D721Med (cell line): ENCODE measurements at regions not wholly inside any gene's neighbourhood (a gene's known extent, or its start where the extent isn't known, plus 50 kb on each side); places are given as distances from the start of the nearest gene placed in this dataset.

Experiments
- DNase-seq: peaks from one replicate; pipeline ENCODE4 v3.0.0; 2011; ENCODE audit warnings: low spot score; ENCODE audit not compliant: insufficient read length
- FAIRE-seq: peaks from 2 replicates; lab custom pipeline; 2011; peaks lifted over from hg19 to GRCh38; lab: Jason Lieb, UNC
- TF ChIP-seq, protein P1 (sequence below): IDR thresholded peaks from 2 replicates; pipeline ENCODE4 v1.5.1; 2012; ENCODE audit warnings: mild to moderate bottlenecking, control low read depth; ENCODE audit not compliant: insufficient read depth; ENCODE audit errors: missing control alignments

DNA sequence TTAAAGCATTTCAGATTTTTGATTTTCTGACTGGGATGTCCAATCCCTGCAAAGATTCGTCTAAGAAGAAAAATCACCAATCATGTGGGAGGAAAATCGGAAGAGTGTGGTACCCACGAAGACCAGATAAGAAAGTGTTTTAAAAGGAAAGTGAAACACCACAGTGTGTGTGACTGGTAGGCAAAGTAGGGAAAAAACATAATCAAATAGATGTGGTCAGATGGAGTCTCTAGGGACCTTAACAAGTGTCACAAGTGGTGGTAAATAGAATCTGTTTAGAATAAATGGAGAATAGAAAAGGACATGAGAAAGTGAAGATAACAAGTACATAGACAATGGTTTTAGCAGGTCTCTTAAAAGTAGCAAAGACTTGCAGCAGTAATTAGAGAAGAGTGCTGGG is 154.6 kb downstream of the SLC30A10 start:
- FAIRE-seq (no peak), DNase-seq (no peak)
- TF ChIP-seq, protein P1, sequence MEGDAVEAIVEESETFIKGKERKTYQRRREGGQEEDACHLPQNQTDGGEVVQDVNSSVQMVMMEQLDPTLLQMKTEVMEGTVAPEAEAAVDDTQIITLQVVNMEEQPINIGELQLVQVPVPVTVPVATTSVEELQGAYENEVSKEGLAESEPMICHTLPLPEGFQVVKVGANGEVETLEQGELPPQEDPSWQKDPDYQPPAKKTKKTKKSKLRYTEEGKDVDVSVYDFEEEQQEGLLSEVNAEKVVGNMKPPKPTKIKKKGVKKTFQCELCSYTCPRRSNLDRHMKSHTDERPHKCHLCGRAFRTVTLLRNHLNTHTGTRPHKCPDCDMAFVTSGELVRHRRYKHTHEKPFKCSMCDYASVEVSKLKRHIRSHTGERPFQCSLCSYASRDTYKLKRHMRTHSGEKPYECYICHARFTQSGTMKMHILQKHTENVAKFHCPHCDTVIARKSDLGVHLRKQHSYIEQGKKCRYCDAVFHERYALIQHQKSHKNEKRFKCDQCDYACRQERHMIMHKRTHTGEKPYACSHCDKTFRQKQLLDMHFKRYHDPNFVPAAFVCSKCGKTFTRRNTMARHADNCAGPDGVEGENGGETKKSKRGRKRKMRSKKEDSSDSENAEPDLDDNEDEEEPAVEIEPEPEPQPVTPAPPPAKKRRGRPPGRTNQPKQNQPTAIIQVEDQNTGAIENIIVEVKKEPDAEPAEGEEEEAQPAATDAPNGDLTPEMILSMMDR: no peak

DNA sequence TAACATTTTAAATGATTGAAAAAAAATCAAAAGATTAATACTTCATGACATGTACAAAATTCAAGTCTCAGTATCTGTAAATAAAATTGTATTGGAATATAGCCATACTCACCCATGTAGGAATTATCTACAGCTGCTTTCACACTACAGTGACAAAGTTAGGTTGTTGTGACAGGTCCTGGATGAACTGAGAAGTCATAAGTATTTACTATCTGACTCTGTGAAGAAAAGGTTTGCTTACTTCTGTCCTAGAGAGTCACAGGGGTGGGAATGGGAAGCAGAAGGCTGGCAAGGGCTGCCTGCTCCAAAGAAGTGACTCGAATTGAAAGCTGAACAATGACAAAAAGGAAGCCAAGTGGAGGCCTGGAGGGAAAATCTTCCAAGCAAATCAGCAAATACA is 155.2 kb downstream of the SLC30A10 start:
- TF ChIP-seq, protein P1: no peak
- no peak for DNase-seq
- no peak for FAIRE-seq

DNA sequence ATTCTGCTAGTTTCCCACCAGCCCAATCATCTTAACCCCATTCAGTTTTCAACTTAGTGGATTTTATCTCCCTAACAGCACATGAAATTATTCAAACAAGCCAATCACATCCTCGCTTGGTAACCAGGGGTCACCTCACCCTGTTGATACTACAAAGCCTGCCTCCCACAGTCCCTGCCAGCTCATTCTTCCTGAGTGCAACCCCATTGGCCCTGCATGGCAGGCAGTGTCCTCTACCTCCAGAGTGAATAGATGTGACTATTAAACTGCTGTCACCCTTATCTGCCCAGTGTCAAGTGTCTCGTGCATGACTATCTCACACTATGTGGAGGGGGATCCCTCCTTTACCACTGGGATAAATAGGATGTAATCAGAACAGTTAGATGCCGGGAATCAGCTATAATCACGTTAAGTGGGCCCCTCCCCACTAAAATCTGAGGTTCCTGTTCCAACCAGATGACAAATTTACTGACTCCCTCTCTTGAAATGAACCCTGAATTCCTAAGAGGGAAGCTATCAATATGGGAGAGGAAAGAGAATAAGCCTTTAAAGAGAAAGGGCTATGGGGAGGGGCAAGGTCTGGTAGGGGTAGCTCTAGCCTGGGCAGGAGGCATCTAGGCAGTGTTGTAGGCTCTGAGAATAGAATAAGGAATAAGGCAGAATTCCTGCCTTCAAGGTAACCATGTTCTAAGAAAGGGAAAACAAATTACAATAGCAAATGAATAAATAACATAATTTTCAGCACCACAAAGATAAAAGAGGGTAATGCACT is 155.9 kb downstream of the SLC30A10 start:
- TF ChIP-seq, protein P1: no peak
- no peak for DNase-seq
- FAIRE-seq: no peak

DNA sequence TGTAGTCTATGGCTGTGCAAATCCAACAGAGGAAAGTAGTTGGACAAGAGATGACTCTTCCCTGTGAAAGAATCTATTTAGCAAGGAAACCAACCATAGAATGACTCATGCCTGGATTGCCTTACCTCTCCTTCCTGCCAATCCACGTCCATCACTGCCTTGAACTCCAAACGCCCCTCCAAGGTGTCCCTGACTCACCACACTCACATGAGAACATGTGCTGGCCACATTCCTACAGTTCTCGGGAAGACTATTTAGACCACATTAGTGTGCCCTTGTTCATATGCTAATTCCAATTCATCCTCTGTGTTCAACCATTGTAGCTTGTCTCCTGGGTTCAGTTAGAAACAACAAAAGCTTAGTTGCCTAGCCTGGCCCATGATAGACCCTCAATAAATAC is 157.3 kb downstream of the SLC30A10 start:
- no peak for FAIRE-seq
- TF ChIP-seq, protein P1: no peak

DNA sequence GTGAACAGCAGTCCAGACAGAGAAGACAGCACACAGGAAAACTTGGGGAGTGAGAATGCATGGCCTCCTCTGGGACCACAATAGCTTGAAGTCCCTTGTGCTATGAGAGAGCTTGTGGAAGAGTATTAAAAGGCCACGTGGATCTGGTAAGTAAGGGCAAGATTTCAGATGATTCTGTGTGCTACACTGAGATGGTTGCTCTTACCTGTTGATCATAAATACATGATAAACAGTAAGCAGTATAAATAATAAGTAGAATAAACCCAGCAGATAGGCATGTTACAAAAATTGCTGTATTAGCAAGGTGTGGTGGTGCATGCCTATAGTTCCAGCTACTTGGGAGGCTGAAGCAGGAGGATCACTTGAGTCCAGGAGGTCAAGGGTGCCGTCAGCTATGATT is 150.4 kb upstream of the ZC3H11B start:
- TF ChIP-seq, protein P1: no peak
- FAIRE-seq: no peak
- DNase-seq: no peak

More for the DNA sequence above, 157.3 kb downstream of the SLC30A10 start:
- DNase-seq: no peak

DNA sequence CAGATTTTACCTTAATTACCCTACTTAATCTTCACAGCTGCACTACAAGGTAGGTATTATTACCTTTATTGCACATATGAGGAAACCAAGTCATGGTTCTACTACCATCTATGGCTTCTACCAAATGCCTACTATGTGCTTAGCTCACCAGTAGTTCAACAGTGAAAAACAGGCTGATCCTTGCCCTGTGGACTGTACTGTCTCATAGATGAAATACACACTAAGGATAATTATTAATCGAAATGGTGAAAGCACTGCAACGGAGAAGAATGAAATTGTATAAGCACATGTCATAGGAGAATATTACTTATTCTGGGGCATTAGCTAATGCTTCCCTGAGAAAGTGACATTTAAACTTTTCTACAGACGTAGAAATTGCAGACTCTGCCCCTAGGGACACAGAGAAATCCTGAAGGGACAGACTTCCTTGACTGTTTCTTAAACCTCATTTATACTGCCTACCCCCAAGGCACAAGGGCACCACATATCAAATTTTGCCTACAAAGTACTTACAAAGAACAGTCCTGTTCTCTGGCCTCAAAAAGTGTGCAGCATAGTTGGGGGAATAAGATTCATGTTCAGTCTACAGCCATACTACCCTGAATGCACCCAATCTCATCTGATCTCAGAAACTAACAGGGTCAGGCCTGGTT is 148.4 kb upstream of the ZC3H11B start:
- TF ChIP-seq, protein P1: no peak
- no peak for FAIRE-seq
- DNase-seq: no peak

DNA sequence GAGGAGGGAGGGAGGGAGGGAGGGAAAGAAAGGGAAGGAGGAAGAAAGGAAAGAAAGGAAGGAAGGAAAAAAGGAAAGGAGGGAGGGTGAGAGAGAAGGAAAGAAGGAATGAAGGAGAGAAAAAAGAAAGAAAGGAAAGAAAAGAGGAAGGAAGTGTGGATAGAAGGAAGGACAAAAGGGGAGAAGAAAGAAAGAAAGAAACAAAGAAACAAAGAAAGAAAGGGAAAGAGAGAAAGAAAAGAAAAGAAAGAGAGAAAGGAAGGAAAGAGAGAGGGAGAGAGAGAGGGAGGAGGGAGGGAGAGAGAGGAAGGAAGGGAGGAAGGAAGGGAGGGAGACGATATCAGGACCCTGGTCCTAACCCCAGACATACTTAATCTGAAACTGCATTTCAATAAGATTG is 146.2 kb upstream of the ZC3H11B start:
- DNase-seq (no peak), FAIRE-seq (no peak)
- TF ChIP-seq, protein P1: no peak
